ENCODE measurements at regions not wholly inside any gene's neighbourhood (a gene's known extent, or its start where the extent isn't known, plus 50 kb on each side); places are given as distances from the start of the nearest gene placed in this dataset.

GRCh38 chr2:163231666-163232065 lies 393.1 kb upstream of the KCNH7 start:
- Histone ChIP-seq H3K27ac (ENCODE audit: low read depth, low read length) (no peak overlapping the region), H3K9me3 (ENCODE audit: control insufficient read depth, low read length) (no peaks in the 10 kb centered on the region), H3K9ac (ENCODE audit: extremely low read depth, low read length, poor library complexity, severe bottlenecking) (no peak overlapping the region), H3K36me3 (ENCODE audit: control insufficient read depth, insufficient read depth, low read length) (no peaks in the 10 kb centered on the region), H3K4me3 (ENCODE audit: low read length) (no peak overlapping the region), H3K27me3 (ENCODE audit: control insufficient read depth, insufficient read depth, low read length, poor library complexity, severe bottlenecking) (no peaks in the 10 kb centered on the region), H3K4me1 (ENCODE audit: control insufficient read depth, insufficient read depth, low read length) (peaks cover 6% of the 10 kb centered on the region)
- WGBS, 2 experiments (ENCODE audit: insufficient coverage in 1 of 2, insufficient read length in 1 of 2): 94 to 100% methylated on average over 1 of the region's 1 CpG
- Mint-ChIP-seq H3K36me3 (ENCODE audit: low read depth) (no peaks in the 10 kb centered on the region), H3K27me3 (ENCODE audit: insufficient read depth) (no peaks in the 10 kb centered on the region), H3K4me3 (no peak overlapping the region), H3K4me1 (peaks cover 10% of the 10 kb centered on the region), H3K9me3 (no peaks in the 10 kb centered on the region), H3K27ac (no peak overlapping the region)
- TF ChIP-seq, protein P1, sequence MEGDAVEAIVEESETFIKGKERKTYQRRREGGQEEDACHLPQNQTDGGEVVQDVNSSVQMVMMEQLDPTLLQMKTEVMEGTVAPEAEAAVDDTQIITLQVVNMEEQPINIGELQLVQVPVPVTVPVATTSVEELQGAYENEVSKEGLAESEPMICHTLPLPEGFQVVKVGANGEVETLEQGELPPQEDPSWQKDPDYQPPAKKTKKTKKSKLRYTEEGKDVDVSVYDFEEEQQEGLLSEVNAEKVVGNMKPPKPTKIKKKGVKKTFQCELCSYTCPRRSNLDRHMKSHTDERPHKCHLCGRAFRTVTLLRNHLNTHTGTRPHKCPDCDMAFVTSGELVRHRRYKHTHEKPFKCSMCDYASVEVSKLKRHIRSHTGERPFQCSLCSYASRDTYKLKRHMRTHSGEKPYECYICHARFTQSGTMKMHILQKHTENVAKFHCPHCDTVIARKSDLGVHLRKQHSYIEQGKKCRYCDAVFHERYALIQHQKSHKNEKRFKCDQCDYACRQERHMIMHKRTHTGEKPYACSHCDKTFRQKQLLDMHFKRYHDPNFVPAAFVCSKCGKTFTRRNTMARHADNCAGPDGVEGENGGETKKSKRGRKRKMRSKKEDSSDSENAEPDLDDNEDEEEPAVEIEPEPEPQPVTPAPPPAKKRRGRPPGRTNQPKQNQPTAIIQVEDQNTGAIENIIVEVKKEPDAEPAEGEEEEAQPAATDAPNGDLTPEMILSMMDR (conservative IDR thresholded peaks at IDR 0.05): no peak
- DNase-seq: no peak

GRCh38 chr2:163213661-163214081 lies 375.1 kb upstream of the KCNH7 start:
- peaks cover 2% of the 10 kb centered on the region for H3K9me3 Mint-ChIP-seq
- no peak for DNase-seq
- WGBS, 2 experiments (ENCODE audit: insufficient coverage in 1 of 2, insufficient read length in 1 of 2): 90 to 100% methylated on average over 1 to 3 of the region's 3 CpGs
- Histone ChIP-seq H3K36me3 (ENCODE audit: control insufficient read depth, insufficient read depth, low read length) (no peaks in the 10 kb centered on the region), H3K9ac (ENCODE audit: extremely low read depth, low read length, poor library complexity, severe bottlenecking) (no peak overlapping the region), H3K4me3 (ENCODE audit: low read length) (no peak overlapping the region), H3K4me1 (ENCODE audit: control insufficient read depth, insufficient read depth, low read length) (no peaks in the 10 kb centered on the region), H3K27ac (ENCODE audit: low read depth, low read length) (no peak overlapping the region), H3K27me3 (ENCODE audit: control insufficient read depth, insufficient read depth, low read length, poor library complexity, severe bottlenecking) (no peaks in the 10 kb centered on the region), H3K9me3 (ENCODE audit: control insufficient read depth, low read length) (peaks cover 13% of the 10 kb centered on the region)
- no peak overlapping the region for H3K27ac Mint-ChIP-seq
- H3K4me3 Mint-ChIP-seq: no peak overlapping the region
- TF ChIP-seq, protein P1 (conservative IDR thresholded peaks at IDR 0.05): no peak
- H3K27me3 Mint-ChIP-seq (ENCODE audit: insufficient read depth): no peaks in the 10 kb centered on the region
- H3K4me1 Mint-ChIP-seq: peaks cover 14% of the 10 kb centered on the region
- no peaks in the 10 kb centered on the region for H3K36me3 Mint-ChIP-seq (ENCODE audit: low read depth)

GRCh38 chr2:163210430-163210918 lies 371.9 kb upstream of the KCNH7 start:
- no peak overlapping the region for H3K4me3 Mint-ChIP-seq
- H3K4me3 ChIP-seq (ENCODE audit: low read length): no peak overlapping the region
- H3K27me3 Mint-ChIP-seq (ENCODE audit: insufficient read depth): no peaks in the 10 kb centered on the region

More at GRCh38 chr2:163210430-163210918, 371.9 kb upstream of the KCNH7 start:
- no peak overlapping the region for H3K27ac Mint-ChIP-seq
- Histone ChIP-seq H3K27ac (ENCODE audit: low read depth, low read length) (no peak overlapping the region), H3K4me1 (ENCODE audit: control insufficient read depth, insufficient read depth, low read length) (no peaks in the 10 kb centered on the region), H3K27me3 (ENCODE audit: control insufficient read depth, insufficient read depth, low read length, poor library complexity, severe bottlenecking) (no peaks in the 10 kb centered on the region), H3K9ac (ENCODE audit: extremely low read depth, low read length, poor library complexity, severe bottlenecking) (no peak overlapping the region), H3K9me3 (ENCODE audit: control insufficient read depth, low read length) (no peaks in the 10 kb centered on the region), H3K36me3 (ENCODE audit: control insufficient read depth, insufficient read depth, low read length) (no peaks in the 10 kb centered on the region)
- TF ChIP-seq, protein P1 (conservative IDR thresholded peaks at IDR 0.05): no peak
- no peak for DNase-seq
- 90 to 100% methylated on average over 1 of the region's 1 CpG for WGBS, 2 experiments (ENCODE audit: insufficient coverage in 1 of 2, insufficient read length in 1 of 2)
- H3K36me3 Mint-ChIP-seq (ENCODE audit: low read depth): no peaks in the 10 kb centered on the region
- peaks cover 18% of the 10 kb centered on the region for H3K4me1 Mint-ChIP-seq
- H3K9me3 Mint-ChIP-seq: no peaks in the 10 kb centered on the region

Data from endodermal cell (in vitro differentiated cells).